Loucy (cell line): ENCODE measurements at regions not wholly inside any gene's neighbourhood (a gene's known extent, or its start where the extent isn't known, plus 50 kb on each side); places are given as distances from the start of the nearest gene placed in this dataset.

Source experiments
- CTCF ChIP-seq: fragments of 200-600 bp; sonication (generic); conservative IDR thresholded peaks from 2 replicates; pipeline ENCODE4 v1.5.1; 2014; ENCODE audit warnings: mild to moderate bottlenecking, antibody characterized with exemption, low read length
- EZH2phosphoT487 ChIP-seq: fragments of 200-600 bp; IDR thresholded peaks from 2 replicates; pipeline ENCODE4 v1.6.1; 2018; ENCODE audit warnings: antibody characterized with exemption, mild to moderate bottlenecking, moderate library complexity, borderline replicate concordance

GRCh38 chr13:53311561-53311960 lies 282.9 kb downstream of the OLFM4 start:
- TF ChIP-seq CTCF (no peak), EZH2phosphoT487 (no peak)
